ENCODE measurements at regions not wholly inside any gene's neighbourhood (a gene's known extent, or its start where the extent isn't known, plus 50 kb on each side); places are given as distances from the start of the nearest gene placed in this dataset.
"Not testable (repeated sequence)": the region's sequence is repeated elsewhere in the genome, so short reads cannot be mapped to it uniquely, and the experiment has no call there.

DNA sequence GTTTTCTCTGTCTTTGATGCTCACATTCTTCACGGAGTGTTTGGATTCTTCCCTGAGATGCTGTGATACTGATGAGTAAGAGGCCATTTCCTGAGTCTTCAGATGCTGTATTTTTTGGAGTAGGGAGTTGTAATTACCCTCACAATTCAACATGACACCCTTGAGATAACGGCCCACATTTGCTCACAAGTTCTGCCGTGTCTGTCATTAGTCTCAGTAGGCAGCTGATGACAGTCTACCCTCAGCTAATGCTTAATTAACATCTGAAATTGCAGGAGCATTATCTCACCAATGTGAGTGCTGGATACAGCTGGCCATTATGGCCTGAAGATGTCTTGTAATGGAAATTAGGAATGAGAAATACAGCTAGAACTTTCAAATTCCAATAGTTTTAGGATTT lies 307.1 kb upstream of the ADCY2 start:
- no peak for DNase-seq (ENCODE audit: low spot score)

DNA sequence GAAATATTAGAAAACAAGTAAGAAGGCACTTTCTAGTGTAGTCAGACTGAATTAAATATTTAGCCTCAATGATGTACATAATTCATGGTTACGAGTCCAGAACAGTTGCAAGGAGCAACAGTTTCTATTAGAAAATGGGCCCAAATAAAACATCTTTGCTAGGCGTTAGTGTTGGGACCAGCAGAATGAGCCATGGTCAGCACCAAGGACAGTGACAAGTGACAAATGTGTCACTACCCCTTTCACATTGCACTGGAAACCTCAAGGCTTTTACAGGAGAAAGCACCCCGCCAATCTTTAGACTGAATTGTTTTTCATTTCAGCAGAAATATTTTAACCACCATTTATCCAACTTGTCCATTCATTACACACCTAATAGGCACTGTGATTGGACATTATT lies 301.3 kb upstream of the ADCY2 start:
- no peak for DNase-seq (ENCODE audit: low spot score)

DNA sequence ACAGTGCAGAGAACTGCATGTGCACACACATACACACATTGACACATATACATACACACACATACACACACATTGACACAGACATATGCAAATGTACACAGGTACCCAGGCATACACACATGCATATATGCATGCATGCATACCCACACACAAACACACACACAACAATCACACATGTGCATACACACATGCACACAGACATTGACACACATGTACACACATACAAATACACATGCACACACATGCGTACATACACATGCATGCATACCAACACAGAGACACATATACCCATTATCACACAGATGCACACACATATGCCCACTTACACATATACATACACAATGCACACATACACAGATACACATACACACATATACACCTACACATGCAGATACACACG lies 299.6 kb upstream of the ADCY2 start:
- no peak for DNase-seq (ENCODE audit: low spot score)

DNA sequence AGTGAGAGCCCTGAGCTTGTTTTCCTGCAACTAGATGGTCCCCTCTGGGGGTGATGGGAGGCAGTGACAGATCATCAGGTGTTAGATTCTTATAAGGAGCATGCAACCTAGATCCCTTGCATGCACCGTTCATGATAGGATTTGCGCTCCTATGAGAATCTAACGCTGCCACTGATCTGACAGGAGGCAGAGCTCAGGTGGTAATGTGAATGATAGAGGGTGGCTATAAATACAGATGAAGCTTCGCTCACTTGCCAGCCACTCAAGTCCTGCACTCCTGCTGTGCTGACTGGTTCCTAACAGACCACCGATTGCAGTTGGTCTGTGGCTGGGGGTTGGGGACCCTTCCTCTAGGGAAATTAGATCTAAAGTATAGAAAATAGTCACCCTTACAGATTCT lies 290.6 kb upstream of the ADCY2 start:
- no peak for DNase-seq (ENCODE audit: low spot score)

DNA sequence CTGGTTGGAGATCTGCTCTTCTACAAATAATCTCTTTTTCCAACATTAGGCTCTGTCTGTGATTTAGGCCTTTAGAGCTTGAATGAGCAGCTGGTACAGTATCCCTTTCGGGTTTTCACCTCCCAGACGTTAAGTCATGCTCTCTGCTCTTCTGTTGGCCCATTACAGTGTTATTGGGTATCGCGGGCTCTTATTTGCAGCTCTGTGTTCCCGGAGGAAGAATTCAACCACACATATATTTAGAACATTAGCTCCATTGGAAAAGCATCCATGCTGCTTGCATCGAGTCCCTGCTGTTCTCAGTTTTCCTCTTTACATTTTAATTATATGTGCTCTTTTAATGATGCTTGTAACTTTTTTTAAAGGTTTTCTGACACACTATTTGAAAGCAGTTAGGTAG lies 278.0 kb upstream of the ADCY2 start:
- DNase-seq (ENCODE audit: low spot score), result no peak

DNA sequence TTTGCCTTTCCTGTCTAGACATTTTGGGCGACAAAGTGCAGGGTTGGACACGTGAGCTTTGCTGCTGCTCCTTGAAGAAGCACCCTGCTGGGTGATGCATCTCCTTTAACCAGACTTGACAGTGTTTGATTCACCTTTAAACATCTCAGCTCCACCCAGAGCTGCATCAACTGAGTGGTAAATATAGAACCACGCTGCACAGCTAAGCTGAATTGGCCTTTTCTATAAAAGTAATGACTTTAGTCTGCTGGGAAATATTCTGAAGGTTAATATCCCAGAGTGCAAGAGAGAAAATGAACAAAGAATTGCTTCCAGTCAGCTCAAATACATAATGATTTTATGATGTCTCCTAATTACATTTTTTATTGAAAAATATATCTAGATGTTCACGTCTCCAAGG lies 264.3 kb upstream of the ADCY2 start:
- no peak for DNase-seq (ENCODE audit: low spot score)

DNA sequence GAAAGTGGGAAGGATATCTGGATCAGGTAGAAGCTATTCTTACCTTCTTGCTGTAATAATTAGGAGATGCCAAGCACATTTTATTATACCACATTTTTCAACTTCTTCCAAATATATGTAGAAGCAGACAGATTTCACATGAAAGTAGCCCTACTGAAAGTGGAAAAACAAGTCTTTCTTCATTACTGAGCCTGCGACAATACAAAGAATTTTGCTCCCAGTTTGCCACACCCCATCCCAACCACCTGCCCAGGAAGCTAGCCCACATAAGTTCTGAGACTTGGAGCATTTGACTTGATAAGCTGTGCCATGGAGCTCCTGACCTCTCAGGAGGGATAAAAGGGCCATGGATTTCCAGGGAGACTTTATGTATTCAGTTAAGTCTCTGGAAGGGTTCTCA lies 249.1 kb upstream of the ADCY2 start:
- DNase-seq (ENCODE audit: low spot score), result no peak

DNA sequence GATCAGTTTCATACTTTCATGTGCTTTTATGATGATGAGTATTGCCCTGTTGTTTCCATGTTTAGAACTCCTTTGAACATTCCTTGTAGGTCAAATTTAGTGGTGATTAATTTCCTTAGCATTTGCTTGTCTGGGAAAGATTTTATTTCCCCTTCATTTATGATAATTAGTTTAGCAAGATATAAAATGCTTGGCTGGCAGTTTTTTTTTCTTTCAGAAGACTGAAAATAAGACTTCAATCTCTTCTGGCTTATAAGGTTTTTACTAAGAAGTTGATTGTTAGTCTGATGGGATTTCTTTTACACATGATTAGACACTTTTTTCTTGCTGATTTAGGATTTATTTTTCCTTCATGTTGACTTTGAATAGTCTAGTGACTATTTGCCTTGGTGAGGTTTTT lies 238.9 kb upstream of the ADCY2 start:
- no peak for DNase-seq (ENCODE audit: low spot score)

DNA sequence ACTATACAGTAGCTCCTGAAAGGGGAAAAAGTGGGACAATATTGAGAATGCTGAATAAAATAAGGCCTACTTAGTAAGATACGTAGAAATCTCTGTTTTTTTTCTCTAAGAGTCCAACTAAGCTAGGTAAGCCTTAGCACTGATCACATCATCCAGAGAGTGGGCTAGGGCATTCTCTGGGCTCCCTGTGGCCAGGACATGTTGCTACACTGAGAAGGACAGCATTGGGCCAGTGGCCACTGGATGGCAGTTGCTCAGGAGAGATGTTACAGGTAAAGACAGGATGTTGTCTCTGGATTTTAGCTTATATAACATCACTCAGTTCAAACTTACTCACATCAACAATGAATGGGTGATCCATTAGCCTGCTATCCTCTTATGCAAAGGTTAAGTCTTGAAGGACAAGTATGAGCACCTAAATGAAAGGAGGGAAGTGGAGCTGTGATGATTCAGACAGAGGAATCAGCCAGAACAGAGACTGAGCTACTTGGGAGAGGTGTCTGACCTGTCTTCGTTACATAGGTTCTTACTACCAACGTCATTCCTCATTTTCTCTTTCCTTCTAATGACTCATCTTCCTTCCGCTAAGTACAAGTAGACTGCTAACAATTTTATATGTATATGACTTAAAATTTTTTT lies 226.6 kb upstream of the ADCY2 start:
- DNase-seq (ENCODE audit: low spot score), result no peak

DNA sequence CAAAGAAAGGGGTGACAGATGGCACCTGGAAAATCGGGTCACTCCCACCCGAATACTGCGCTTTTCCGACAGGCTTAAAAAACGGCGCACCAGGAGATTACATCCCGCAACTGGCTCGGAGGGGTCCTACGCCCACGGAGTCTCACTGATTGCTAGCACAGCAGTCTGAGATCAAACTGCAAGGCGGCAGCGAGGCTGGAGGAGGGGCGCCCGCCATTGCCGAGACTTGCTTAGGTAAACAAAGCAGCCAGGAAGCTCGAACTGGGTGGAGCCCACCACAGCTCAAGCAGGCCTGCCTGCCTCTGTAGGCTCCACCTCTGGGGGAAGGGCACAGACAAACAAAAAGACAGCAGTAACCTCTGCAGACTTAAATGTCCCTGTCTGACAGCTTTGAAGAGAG lies 225.2 kb upstream of the ADCY2 start:
- DNase-seq (ENCODE audit: low spot score), result not testable (repeated sequence)

DNA sequence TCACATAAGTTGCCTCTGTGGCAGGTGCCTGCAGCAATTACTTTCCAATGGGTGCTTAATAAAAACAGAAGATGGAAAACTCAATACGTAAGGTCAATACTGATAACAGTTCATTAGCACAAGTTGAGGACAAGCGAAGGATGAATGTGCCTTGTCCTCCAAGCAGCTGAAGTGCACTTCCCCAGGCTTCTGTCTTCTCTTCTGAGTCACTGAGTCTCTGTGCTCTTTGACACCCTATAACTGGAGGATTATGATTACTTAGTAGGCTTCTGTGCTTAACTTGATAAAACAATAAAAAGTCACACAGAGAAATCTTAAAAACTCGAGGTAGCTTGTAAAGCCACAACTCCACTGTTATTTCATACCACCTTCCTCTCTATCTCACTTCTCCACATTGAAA lies 216.6 kb upstream of the ADCY2 start:
- DNase-seq (ENCODE audit: low spot score), result no peak

DNA sequence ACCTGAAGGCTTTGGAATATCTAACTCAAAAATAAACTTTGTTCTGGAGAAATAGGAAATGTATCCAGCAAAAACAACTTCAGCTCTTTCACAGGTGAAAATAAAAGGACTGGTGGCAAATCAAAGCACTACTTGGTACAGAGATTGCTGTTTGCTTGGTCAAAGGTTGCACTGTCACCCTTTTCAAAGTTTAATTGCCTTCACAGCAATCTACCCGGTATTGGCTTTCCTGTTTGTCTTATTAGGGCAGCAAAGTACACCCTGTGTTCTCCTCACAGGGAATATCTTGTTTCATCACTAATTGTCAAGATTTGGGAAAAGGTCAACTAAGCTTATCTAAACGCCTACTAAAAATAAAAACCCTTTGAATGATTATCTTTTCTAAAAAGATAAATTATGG lies 214.1 kb upstream of the ADCY2 start:
- no peak for DNase-seq (ENCODE audit: low spot score)

DNA sequence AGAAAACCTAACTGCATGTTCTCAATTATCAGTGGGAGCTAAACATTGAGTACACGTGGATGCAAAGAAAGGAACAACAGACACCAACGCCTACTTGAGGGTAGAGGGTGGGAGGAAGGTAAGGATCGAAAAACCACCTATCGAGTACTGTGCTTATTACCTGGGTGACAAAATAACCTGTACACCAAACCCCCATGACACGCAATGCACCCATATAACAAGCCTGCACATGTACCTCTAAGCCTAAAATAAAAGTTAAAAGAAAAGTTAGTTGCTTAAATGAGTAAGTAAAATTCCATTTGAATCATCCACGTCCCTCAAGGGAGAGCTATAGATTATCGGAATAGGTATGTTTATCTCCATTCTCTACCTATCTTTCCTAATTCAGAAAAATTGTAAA lies 210.2 kb upstream of the ADCY2 start:
- DNase-seq (ENCODE audit: low spot score), result no peak

DNA sequence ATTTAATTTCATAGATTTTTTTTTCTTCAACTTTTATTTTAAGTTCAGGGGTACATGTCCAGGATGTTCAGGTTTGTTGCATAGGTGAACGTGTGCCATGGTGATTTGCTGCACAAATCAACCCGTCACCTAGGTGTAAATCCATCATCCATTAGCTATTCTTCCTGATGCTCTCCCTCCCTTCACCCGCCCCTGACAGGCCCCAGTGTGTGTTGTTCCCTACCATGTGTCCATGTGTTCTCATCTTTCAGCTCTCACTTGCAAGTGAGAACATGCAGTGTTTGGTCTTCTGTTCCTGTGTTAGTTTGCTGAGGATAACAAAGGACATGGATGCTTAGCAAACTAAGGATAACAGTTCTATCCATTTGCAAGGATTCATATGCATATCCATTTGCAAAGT lies 209.1 kb upstream of the ADCY2 start:
- no peak for DNase-seq (ENCODE audit: low spot score)

DNA sequence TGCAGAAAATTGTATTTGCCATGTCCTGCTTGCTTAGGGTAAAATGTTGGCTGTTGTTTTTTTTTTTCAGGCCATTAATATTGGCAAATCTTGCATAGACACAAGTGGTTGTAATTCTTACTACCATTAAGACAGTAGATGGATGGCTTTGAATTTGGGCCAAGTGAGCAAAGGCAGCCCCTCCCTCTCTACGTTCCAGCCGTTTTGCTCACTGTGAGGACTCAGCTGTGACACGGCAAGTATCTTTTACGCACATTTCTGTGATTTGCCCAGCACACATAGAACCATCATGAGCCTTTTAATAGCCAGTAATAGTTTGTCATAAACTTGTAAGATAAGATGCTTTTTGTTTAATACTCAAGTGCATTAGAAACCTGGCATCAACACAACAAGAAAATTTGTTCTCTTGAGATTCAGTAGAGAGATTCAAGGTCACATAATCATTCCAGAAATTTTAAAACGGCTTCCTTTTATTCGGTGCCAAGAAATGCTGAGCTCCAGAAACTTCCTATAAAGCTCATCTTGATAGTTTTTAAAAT lies 205.2 kb upstream of the ADCY2 start:
- no peak for DNase-seq (ENCODE audit: low spot score)

DNA sequence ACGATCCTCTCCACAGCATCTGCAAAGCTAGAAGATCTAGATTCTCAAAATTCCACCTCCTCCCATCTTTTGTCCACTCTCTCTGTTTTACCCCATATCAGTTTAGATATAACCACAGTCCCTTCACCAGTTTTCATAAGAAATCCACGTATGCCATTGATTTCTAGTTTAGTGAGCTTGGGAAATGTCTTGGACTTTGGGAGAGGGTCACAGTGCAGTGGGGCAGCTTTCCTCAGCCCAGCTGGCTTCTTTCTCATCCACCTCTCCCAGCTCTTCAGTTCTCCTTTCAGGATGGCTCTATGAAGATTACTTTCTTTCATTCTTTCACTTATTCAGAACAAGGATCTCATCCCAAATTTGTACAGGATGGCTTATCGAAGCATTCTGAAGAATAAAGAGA lies 203.9 kb upstream of the ADCY2 start:
- no peak for DNase-seq (ENCODE audit: low spot score)

DNA sequence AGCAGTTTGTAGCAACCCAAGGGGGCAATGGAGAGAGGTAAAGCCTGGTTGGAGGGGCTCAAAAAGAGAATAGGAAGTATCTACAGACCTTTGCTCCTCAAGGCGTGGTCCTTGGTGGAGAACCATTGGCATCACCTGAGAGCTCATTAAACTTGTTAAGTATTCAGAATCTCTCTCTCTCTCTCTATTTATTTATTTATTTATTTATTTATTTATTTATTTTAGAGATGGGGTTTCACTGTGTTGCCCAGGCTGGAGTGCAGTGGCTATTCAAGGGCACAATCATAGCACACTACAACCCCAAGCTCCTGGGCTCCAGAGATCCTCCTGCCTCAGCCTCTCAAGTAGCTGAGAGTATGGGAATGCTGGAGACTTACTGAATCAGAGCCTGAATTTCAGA lies 193.1 kb upstream of the ADCY2 start:
- no peak for DNase-seq (ENCODE audit: low spot score)

DNA sequence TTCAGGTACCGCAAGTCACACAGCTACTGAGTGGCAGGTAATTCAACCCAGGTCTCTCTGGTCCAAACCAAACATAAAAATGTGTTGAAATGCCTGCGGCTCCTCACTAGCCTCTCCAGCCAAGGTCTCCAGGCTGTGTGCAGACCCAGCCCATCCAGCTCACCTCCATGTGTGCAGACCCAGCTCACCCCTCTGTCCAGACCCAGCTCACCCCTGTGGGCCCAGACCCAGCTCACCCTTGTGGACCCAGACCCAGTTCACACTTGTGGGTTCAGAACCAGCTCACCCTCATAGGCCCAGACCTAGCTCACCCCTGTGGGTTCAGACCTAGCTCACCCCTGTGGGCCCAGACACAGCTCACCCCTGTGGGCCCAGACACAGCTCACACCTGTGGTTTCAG lies 188.0 kb upstream of the ADCY2 start:
- no peak for DNase-seq (ENCODE audit: low spot score)

DNA sequence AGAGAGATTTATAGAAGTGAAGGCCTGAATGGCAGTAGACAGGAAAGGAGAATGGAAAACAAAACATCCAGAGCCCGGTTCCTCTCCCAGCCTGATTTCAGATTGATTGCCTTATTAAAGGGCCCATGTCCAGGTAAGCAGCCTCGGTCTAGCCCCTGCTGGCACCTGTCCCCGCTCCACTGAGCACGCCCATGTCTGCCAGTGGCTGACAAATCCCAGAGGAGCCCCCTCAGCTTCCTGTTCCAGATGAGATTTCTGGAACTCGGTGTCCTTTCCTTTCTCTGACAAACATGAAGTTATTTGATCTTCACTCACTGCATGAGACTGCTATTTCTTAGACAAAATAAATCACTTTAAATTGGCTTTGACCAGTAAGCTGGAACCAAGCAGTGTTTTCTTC lies 187.0 kb upstream of the ADCY2 start:
- DNase-seq (ENCODE audit: low spot score), result no peak

DNA sequence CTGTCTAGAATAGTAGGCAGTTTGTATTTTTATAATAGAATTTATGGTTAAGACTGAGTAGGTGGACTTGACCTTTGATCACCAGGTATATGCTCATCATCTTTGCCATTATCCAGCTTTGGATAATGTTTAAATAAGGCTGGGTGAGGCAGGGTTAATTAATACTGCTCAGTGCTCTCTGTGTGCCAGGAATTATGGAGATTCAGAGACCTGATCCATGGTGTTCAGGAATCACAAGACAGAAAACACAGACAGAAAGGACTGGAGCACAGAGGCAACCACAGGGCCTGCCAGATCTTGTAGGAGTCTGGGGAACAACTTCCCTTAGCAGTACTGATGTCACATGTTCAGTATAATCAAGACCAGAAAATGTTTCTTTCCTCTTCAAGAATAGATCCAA lies 186.3 kb upstream of the ADCY2 start:
- DNase-seq (ENCODE audit: low spot score), result no peak

DNA sequence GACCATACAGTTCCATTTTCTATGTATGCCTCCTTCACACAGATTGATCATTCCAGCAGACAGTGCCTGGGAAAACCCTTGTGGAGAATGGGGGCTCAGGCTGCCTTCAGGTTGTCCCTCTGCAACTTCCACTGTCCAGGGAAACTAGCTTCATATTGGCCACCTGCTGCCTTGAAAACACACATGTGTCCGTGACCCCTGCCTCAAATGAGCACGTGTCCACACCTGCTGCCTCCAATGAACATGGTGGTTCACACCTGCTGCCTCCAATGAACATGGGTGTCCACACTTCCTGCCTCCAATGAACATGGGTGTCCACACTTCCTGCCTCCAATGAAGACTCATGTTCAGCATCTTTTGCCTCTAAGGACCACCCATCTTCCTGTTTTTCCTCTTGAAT lies 185.4 kb upstream of the ADCY2 start:
- no peak for DNase-seq (ENCODE audit: low spot score)

DNA sequence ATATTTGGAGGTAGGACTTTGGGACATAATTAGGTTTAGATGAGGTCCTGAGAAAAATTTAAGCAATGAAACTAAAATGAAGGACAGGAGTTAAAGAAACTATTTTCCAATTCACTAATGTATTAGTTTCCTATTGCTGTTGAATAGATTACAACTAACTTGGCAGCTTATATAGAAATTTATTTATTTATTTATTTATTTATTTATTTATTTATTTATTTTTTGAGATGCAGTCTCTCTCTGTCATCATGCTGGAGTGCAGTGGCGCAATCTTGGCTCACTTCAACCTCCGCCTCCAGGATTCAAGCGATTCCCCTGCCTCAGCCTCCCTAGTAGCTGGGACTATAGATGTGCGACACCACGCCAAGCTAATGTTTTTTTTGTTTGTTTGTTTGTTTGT lies 182.4 kb upstream of the ADCY2 start:
- no peak for DNase-seq (ENCODE audit: low spot score)

DNA sequence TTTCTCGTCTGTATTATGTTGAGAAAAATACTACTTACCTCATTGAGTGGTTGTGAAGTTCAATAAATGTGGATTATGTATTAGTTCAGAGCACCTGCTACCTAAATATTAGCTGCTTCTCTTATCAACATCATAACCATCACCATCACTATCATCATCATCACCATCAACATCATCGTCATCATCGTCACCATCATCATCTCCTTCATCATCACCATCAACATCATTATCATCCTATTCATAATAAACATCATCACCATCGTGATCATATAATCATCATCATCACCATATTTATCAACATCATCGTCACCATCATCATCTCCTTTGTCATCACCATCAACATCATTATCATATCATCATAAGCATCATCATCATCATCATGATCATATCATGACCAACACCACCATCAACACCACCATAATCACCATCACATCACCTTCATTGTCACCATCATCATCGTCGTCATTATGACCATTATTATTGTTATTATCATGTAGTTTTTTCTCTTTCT lies 181.0 kb upstream of the ADCY2 start:
- DNase-seq (ENCODE audit: low spot score), result no peak

DNA sequence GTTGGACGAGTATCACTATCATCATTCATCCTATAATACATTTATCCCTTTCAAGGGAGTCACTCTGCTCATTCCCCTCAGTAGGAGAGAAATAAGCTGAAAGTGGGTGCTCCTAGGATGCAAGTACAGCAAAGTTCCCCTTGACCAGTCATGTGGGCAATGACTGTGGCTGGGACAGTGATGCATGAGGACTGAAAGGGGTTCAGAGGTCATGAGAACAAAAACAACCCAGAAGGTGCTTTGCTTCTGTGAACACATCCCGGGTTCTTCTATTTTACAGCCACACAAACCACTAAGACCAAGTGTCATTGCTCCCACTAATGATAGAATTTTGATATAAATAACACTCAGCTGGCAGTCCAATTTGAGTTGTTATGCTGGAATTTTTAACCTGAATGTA lies 177.8 kb upstream of the ADCY2 start:
- no peak for DNase-seq (ENCODE audit: low spot score)

DNA sequence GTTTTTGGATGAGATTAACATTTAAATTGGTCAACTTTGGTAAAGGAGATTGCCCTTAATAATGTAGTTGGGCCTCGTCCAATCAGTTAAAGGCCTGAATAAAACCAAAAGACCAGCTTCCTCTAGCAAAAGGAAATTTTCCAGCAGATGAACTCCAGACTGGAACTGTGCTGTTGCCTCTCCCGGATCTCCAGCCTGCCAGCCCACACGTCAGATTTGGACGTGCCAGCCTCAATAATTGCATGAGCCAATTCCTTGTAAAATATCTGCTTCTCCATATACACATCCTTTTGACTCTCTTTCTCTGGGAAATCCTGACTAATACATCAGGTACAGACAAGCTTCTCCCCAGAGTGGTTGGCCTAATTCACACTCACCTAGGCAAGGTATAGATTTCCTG lies 175.8 kb upstream of the ADCY2 start:
- DNase-seq (ENCODE audit: low spot score), result no peak

All from CD4-positive, alpha-beta T cell treated with Interleukin-15 for 4 hours (primary cell).